ENCODE measurements at regions not wholly inside any gene's neighbourhood (a gene's known extent, or its start where the extent isn't known, plus 50 kb on each side); places are given as distances from the start of the nearest gene placed in this dataset.

DNA sequence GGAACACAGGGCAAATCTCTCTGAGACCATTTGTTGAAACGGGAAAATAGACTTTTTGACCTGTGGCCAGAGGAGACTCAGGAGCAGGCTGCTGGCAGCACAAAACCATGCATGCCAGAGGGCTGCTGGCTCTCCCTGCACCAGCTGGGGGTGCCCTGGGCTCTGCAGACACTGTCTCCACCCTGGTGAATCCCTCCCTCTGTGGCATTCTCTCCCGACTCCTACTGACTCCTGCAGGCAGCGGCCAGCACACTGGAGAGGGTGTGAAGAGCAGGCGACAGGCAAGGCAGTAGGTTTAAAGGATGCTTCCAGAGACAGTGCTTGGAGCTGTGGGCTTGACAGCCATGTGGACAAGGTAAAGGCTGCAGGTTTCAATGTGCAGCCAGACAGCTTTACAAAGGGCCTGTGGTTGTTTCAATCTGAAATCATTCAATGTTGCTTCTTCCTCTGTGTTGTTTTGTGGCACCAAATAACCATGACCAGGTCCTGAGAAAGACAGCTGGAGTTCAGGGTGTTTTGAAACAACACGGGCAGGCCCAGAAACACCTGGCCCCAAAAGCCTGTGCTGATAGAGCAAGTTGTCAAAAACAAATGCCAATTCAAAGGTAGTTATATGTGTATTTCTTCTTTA is 431.0 kb upstream of the ATP10A start:
- H3K27me3 ChIP-seq (ENCODE audit: insufficient read depth, low read depth, low read length): no peaks in the 10 kb centered on the region
- H2AFZ ChIP-seq (ENCODE audit: low read depth, low read length): no peak overlapping the region
- H3K79me2 ChIP-seq (replicated peaks; ENCODE audit: insufficient read depth, low read length): no peaks in the 10 kb centered on the region
- H3K27ac ChIP-seq (ENCODE audit: low read length): no peak overlapping the region
- H3K4me3 ChIP-seq (ENCODE audit: low read length): no peak overlapping the region
- no peaks in the 10 kb centered on the region for H4K20me1 ChIP-seq (ENCODE audit: insufficient read depth)
- TF ChIP-seq, protein P1, sequence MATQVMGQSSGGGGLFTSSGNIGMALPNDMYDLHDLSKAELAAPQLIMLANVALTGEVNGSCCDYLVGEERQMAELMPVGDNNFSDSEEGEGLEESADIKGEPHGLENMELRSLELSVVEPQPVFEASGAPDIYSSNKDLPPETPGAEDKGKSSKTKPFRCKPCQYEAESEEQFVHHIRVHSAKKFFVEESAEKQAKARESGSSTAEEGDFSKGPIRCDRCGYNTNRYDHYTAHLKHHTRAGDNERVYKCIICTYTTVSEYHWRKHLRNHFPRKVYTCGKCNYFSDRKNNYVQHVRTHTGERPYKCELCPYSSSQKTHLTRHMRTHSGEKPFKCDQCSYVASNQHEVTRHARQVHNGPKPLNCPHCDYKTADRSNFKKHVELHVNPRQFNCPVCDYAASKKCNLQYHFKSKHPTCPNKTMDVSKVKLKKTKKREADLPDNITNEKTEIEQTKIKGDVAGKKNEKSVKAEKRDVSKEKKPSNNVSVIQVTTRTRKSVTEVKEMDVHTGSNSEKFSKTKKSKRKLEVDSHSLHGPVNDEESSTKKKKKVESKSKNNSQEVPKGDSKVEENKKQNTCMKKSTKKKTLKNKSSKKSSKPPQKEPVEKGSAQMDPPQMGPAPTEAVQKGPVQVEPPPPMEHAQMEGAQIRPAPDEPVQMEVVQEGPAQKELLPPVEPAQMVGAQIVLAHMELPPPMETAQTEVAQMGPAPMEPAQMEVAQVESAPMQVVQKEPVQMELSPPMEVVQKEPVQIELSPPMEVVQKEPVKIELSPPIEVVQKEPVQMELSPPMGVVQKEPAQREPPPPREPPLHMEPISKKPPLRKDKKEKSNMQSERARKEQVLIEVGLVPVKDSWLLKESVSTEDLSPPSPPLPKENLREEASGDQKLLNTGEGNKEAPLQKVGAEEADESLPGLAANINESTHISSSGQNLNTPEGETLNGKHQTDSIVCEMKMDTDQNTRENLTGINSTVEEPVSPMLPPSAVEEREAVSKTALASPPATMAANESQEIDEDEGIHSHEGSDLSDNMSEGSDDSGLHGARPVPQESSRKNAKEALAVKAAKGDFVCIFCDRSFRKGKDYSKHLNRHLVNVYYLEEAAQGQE (IDR thresholded peaks at IDR 0.05; ENCODE audit: borderline replicate concordance): no peak
- no peak for TF ChIP-seq TAF1 (IDR thresholded peaks at IDR 0.05; ENCODE audit: low read depth)
- TF ChIP-seq EP300 (conservative IDR thresholded peaks at IDR 0.05; ENCODE audit: poor library complexity, severe bottlenecking): no peak
- TF ChIP-seq, protein P2, sequence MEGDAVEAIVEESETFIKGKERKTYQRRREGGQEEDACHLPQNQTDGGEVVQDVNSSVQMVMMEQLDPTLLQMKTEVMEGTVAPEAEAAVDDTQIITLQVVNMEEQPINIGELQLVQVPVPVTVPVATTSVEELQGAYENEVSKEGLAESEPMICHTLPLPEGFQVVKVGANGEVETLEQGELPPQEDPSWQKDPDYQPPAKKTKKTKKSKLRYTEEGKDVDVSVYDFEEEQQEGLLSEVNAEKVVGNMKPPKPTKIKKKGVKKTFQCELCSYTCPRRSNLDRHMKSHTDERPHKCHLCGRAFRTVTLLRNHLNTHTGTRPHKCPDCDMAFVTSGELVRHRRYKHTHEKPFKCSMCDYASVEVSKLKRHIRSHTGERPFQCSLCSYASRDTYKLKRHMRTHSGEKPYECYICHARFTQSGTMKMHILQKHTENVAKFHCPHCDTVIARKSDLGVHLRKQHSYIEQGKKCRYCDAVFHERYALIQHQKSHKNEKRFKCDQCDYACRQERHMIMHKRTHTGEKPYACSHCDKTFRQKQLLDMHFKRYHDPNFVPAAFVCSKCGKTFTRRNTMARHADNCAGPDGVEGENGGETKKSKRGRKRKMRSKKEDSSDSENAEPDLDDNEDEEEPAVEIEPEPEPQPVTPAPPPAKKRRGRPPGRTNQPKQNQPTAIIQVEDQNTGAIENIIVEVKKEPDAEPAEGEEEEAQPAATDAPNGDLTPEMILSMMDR (IDR thresholded peaks at IDR 0.05; ENCODE audit: poor library complexity, severe bottlenecking): no peak
- peak; percentile 17 for TF ChIP-seq RAD21 (conservative IDR thresholded peaks at IDR 0.05)
- TF ChIP-seq SMC3 (conservative IDR thresholded peaks at IDR 0.05; ENCODE audit: poor library complexity): no peak
- no peak for TF ChIP-seq POLR2AphosphoS5 (IDR thresholded peaks at IDR 0.05)
- no peaks in the 10 kb centered on the region for H3K9me2 ChIP-seq (ENCODE audit: insufficient read depth, low read length)
- no peaks in the 10 kb centered on the region for H3K9me3 ChIP-seq (ENCODE audit: low read length)
- H3K36me3 ChIP-seq (ENCODE audit: insufficient read depth, low read length): no peaks in the 10 kb centered on the region
- no peaks in the 10 kb centered on the region for H3F3A ChIP-seq (ENCODE audit: insufficient read depth, low read length, poor library complexity, severe bottlenecking)
- H3K4me2 ChIP-seq (ENCODE audit: low read length): no peak overlapping the region
- no peak overlapping the region for H3K9ac ChIP-seq (ENCODE audit: low read length)

DNA sequence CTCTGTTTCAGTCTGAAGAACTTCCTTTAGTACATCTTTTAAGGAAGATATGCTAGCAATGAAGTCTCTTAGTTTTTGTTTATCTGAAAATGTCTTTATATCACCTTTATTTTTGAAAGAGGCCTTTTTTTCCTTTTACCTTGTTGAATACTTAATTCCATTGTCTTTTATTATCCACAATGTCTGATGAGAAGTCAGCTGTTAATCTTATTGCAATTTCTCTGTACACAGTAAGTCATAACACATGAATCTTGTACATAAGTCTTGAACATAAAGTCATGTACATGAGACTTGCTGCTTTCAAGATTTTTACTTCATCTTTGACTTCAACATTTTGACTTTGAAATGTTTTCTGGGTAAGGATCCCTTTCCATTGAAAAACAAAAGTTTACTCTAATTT is 424.3 kb upstream of the ATP10A start:
- Histone ChIP-seq H2AFZ (ENCODE audit: low read depth, low read length) (no peak overlapping the region), H3K4me2 (ENCODE audit: low read length) (no peak overlapping the region), H3K9ac (ENCODE audit: low read length) (no peak overlapping the region), H3K27ac (ENCODE audit: low read length) (no peak overlapping the region), H3K4me3 (ENCODE audit: low read length) (no peak overlapping the region), H3K9me2 (ENCODE audit: insufficient read depth, low read length) (no peaks in the 10 kb centered on the region), H3K27me3 (ENCODE audit: insufficient read depth, low read depth, low read length) (no peaks in the 10 kb centered on the region), H3K9me3 (ENCODE audit: low read length) (no peaks in the 10 kb centered on the region), H4K20me1 (ENCODE audit: insufficient read depth) (no peaks in the 10 kb centered on the region), H3K36me3 (ENCODE audit: insufficient read depth, low read length) (no peaks in the 10 kb centered on the region), H3F3A (ENCODE audit: insufficient read depth, low read length, poor library complexity, severe bottlenecking) (no peaks in the 10 kb centered on the region), H3K79me2 (replicated peaks; ENCODE audit: insufficient read depth, low read length) (no peaks in the 10 kb centered on the region)
- TF ChIP-seq RAD21 (conservative IDR thresholded peaks at IDR 0.05): no peak

DNA sequence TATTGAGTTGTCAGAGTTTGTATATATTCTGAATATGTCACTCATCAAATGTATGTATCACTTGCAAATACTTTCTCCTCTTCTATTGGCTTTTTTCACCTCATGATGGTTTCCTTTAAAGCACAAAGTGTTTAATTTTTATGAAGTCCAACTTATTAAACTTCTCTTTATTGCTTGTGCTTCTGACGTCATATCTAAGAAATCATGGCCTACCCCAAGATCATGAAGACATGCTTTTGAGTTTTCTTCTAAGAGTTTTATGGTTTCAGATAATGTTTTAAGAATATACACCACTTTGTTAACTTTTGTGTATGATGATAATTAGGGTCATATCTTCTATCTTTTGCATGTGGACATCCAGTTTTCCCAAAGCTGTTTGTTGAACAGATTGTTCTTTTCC is 417.2 kb upstream of the ATP10A start:
- Histone ChIP-seq H3K36me3 (ENCODE audit: insufficient read depth, low read length) (no peaks in the 10 kb centered on the region), H3K79me2 (replicated peaks; ENCODE audit: insufficient read depth, low read length) (no peaks in the 10 kb centered on the region), H2AFZ (ENCODE audit: low read depth, low read length) (no peak overlapping the region), H3K4me2 (ENCODE audit: low read length) (no peak overlapping the region), H3K27me3 (ENCODE audit: insufficient read depth, low read depth, low read length) (no peaks in the 10 kb centered on the region), H3K9me2 (ENCODE audit: insufficient read depth, low read length) (no peaks in the 10 kb centered on the region), H3K9ac (ENCODE audit: low read length) (no peak overlapping the region), H3K9me3 (ENCODE audit: low read length) (no peaks in the 10 kb centered on the region), H4K20me1 (ENCODE audit: insufficient read depth) (no peaks in the 10 kb centered on the region), H3F3A (ENCODE audit: insufficient read depth, low read length, poor library complexity, severe bottlenecking) (no peaks in the 10 kb centered on the region), H3K4me3 (ENCODE audit: low read length) (no peak overlapping the region), H3K27ac (ENCODE audit: low read length) (no peak overlapping the region)
- TF ChIP-seq POLR2AphosphoS5 (IDR thresholded peaks at IDR 0.05) (no peak), RAD21 (conservative IDR thresholded peaks at IDR 0.05) (no peak), MXI1 (conservative IDR thresholded peaks at IDR 0.05; ENCODE audit: poor library complexity, severe bottlenecking) (no peak), EZH2 (IDR thresholded peaks at IDR 0.05; ENCODE audit: borderline replicate concordance, insufficient read depth, low read length, poor library complexity, severe bottlenecking) (no peak), EP300 (conservative IDR thresholded peaks at IDR 0.05; ENCODE audit: poor library complexity, severe bottlenecking) (no peak)

All from neural cell (in vitro differentiated cells).